Glutamatergic neuron (in vitro differentiated cells): ENCODE measurements at regions not wholly inside any gene's neighbourhood (a gene's known extent, or its start where the extent isn't known, plus 50 kb on each side); places are given as distances from the start of the nearest gene placed in this dataset.

Experiments
- DNase-seq: peaks from one replicate; pipeline ENCODE4 v3.0.0; 2022
- H3K27ac Mint-ChIP-seq: one replicate; pipeline ENCODE4 v1.8.0; 2020; ENCODE audit warnings: mild to moderate bottlenecking, mixed read lengths, inconsistent platforms; ENCODE audit not compliant: unreplicated experiment
- H3K27me3 Mint-ChIP-seq: one replicate; pipeline ENCODE4 v1.8.0; 2020; ENCODE audit warnings: mild to moderate bottlenecking, moderate library complexity, mixed read lengths, inconsistent platforms; ENCODE audit not compliant: unreplicated experiment
- H3K36me3 Mint-ChIP-seq: one replicate; pipeline ENCODE4 v1.8.0; 2020; ENCODE audit warnings: mild to moderate bottlenecking, mixed read lengths, inconsistent platforms; ENCODE audit not compliant: unreplicated experiment
- H3K4me1 Mint-ChIP-seq: one replicate; pipeline ENCODE4 v1.8.0; 2020; ENCODE audit warnings: mild to moderate bottlenecking, low read depth, mixed read lengths, inconsistent platforms; ENCODE audit not compliant: unreplicated experiment
- H3K4me3 Mint-ChIP-seq: one replicate; pipeline ENCODE4 v1.8.0; 2020; ENCODE audit warnings: mild to moderate bottlenecking, mixed read lengths, inconsistent platforms; ENCODE audit not compliant: unreplicated experiment
- H3K9me3 Mint-ChIP-seq: one replicate; pipeline ENCODE4 v1.8.0; 2020; ENCODE audit warnings: mild to moderate bottlenecking, moderate library complexity, mixed read lengths, inconsistent platforms; ENCODE audit not compliant: unreplicated experiment
- CTCF ChIP-seq: fragments of 200-600 bp; sonication (generic); IDR thresholded peaks from one replicate; pipeline ENCODE4 v1.5.0; 2021; ENCODE audit not compliant: partially characterized antibody, unreplicated experiment

DNA sequence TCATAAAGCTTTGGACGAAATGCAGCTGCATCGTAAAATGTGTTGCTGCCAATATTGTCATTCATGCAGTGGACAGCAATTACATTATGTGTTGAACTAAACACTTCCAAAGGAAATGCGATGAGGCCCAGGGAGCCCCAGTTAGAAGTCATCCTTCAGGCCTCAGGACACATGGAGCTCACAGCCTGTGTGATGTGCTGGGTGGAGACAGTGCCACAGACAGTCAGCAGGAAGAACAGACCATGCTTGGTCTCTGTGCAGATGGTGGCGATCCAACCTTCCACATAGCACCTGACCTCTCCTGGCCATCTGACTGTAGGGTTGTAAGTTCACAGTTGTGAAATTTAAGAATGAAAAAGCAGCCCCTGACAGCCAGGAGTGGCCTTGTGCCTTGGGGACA lies 118.3 kb upstream of the ALKAL2 start:
- peaks cover 4% of the 10 kb centered on the region for H3K9me3 Mint-ChIP-seq
- H3K4me1 Mint-ChIP-seq = no peaks in the 10 kb centered on the region
- TF ChIP-seq CTCF = no peak
- H3K4me3 Mint-ChIP-seq = no peak overlapping the region
- no peak for DNase-seq
- peaks cover 13% of the 10 kb centered on the region for H3K36me3 Mint-ChIP-seq
- H3K27me3 Mint-ChIP-seq = no peaks in the 10 kb centered on the region
- H3K27ac Mint-ChIP-seq = no peak overlapping the region

- Mint-ChIP-seq H3K27me3 (no peaks in the 10 kb centered on the region), H3K36me3 (peaks cover 9% of the 10 kb centered on the region), H3K27ac (no peak overlapping the region), H3K4me3 (no peak overlapping the region), H3K4me1 (no peaks in the 10 kb centered on the region), H3K9me3 (peaks cover 4% of the 10 kb centered on the region)
- no peak for TF ChIP-seq CTCF
- DNase-seq = no peak
Measured at GRCh38 chr2:404581-404980, 116.7 kb upstream of the ALKAL2 start.

GRCh38 chr2:403682-404081 lies 115.8 kb upstream of the ALKAL2 start:
- Mint-ChIP-seq H3K4me1 (no peaks in the 10 kb centered on the region), H3K36me3 (peaks cover 9% of the 10 kb centered on the region), H3K27me3 (no peaks in the 10 kb centered on the region), H3K9me3 (peaks cover 4% of the 10 kb centered on the region), H3K27ac (no peak overlapping the region), H3K4me3 (no peak overlapping the region)
- no peak for TF ChIP-seq CTCF
- DNase-seq = no peak

DNA sequence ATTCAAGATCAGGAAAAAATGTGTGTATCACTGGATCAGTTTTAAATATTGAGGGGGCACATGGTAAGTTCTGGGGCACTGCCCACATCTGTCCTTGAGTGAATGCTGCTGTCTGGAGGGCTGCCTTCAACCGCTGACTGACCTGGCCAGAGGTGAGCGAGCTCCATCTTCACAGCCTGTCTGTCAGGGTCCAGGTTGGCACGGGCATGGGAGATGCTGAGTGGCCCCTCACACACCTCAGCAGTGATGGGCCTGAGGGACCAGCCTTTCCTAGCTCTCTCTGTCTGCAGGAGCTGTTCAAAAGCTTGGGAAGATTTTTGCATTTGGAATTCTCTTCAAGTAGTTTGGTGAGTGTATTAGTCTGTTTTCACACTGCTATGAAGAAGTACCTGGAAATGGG lies 114.8 kb upstream of the ALKAL2 start:
- Mint-ChIP-seq H3K36me3 (peaks cover 9% of the 10 kb centered on the region), H3K4me1 (peaks cover under 1% of the 10 kb centered on the region), H3K27me3 (no peaks in the 10 kb centered on the region), H3K9me3 (peaks cover 4% of the 10 kb centered on the region), H3K4me3 (no peak overlapping the region), H3K27ac (no peak overlapping the region)
- TF ChIP-seq CTCF = no peak
- no peak for DNase-seq

DNA sequence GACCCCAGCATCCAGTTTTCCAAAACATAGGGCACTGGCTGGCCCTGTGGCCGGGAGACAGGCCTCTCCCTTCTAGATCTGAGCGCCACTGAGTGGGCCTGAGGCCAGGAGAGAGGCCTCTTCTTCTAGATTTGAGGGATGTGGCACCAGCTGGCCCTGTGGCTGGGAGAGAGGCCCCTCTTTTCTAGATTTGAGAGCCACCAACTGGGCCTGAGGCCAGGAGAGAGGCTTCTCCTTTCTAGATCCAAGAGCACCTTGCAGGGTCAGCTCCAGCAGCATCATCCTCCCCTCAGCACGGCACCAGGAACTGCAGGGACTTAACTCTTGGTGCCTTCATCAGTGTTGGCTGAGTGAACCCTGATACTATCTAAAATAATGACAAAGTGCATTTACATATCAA lies 114.3 kb upstream of the ALKAL2 start:
- no peak for DNase-seq
- Mint-ChIP-seq H3K36me3 (peaks cover 9% of the 10 kb centered on the region), H3K4me3 (no peak overlapping the region), H3K9me3 (peaks cover 2% of the 10 kb centered on the region), H3K27me3 (no peaks in the 10 kb centered on the region), H3K4me1 (peaks cover 2% of the 10 kb centered on the region), H3K27ac (no peak overlapping the region)
- TF ChIP-seq CTCF = no peak
